HEK293 (cell line): ENCODE measurements at regions not wholly inside any gene's neighbourhood (a gene's known extent, or its start where the extent isn't known, plus 50 kb on each side); places are given as distances from the start of the nearest gene placed in this dataset.

Source experiments
- CTCF ChIA-PET: fragments of 350-600 bp; formaldehyde crosslinking; extraction: SDS; loops from one replicate; lab custom pipeline; 2021; ENCODE audit warnings: antibody characterized with exemption; lab: Yijun Ruan, JAX
- POLR2A ChIA-PET: fragments of 300-600 bp; formaldehyde crosslinking; extraction: SDS; loops from one replicate; lab custom pipeline; 2020; ENCODE audit warnings: antibody characterized with exemption, inconsistent platforms; lab: Yijun Ruan, JAX
- H3K27ac ChIP-seq: fragments of 200-500 bp; sonication (Bioruptor generic); 2 replicates; pipeline ENCODE4 v1.5.1; 2014; ENCODE audit warnings: low read depth, low read length, control low read depth, inconsistent platforms; ENCODE audit errors: extremely low read depth
- H3K36me3 ChIP-seq, 2 experiments: fragments of 200-500 bp in 1 of 2; sonication (Bioruptor generic) in 1 of 2; 1 replicate in 1 of 2; 2 replicates in 1 of 2; pipeline ENCODE4 v1.5.1; 2014 to 2017; ENCODE audit warnings: inconsistent platforms in 2 of 2, low read length in 2 of 2; ENCODE audit not compliant: control insufficient read depth in 2 of 2, insufficient read depth in 1 of 2
- H3K4me1 ChIP-seq: fragments of 200-500 bp; sonication (Bioruptor generic); 2 replicates; pipeline ENCODE4 v1.5.1; 2014; ENCODE audit warnings: mild to moderate bottlenecking, low read length, inconsistent platforms; ENCODE audit not compliant: control insufficient read depth, insufficient read depth
- H3K4me3 ChIP-seq: 2 replicates; pipeline ENCODE4 v1.5.1; 2011; ENCODE audit warnings: low read depth, mild to moderate bottlenecking, control low read depth, low read length, moderate library complexity
- H3K9me3 ChIP-seq: fragments of 200-500 bp; sonication (Bioruptor generic); 2 replicates; pipeline ENCODE4 v1.5.1; 2014; ENCODE audit warnings: low read depth, low read length, inconsistent platforms; ENCODE audit not compliant: control insufficient read depth, insufficient read depth
- AEBP2 ChIP-seq: fragments of 450-650 bp; formaldehyde crosslinking; IDR thresholded peaks from 2 replicates; pipeline ENCODE4 v1.5.1; 2016; ENCODE audit warnings: missing biosample characterization, missing genetic modification characterization, borderline replicate concordance
- BCL6B ChIP-seq: fragments of 450-650 bp; formaldehyde crosslinking; IDR thresholded peaks from 2 replicates; pipeline ENCODE4 v1.5.1; 2017; ENCODE audit warnings: missing biosample characterization, missing genetic modification characterization
- ZFHX2 ChIP-seq: fragments of 450-650 bp; formaldehyde crosslinking; conservative IDR thresholded peaks from 2 replicates; pipeline ENCODE4 v1.5.1; 2016; ENCODE audit warnings: missing biosample characterization, missing genetic modification characterization
- ZNF16 ChIP-seq: fragments of 450-650 bp; formaldehyde crosslinking; IDR thresholded peaks from 2 replicates; pipeline ENCODE4 v1.5.1; 2016; ENCODE audit warnings: low read depth, missing biosample characterization, missing genetic modification characterization
- ZNF600 ChIP-seq: fragments of 450-650 bp; formaldehyde crosslinking; IDR thresholded peaks from 2 replicates; pipeline ENCODE4 v1.5.1; 2016; ENCODE audit warnings: missing biosample characterization, missing genetic modification characterization
- ZNF843 ChIP-seq: fragments of 450-650 bp; formaldehyde crosslinking; IDR thresholded peaks from 2 replicates; pipeline ENCODE4 v1.5.1; 2016; ENCODE audit warnings: missing biosample characterization, missing genetic modification characterization
- ZSCAN23 ChIP-seq: fragments of 450-650 bp; formaldehyde crosslinking; IDR thresholded peaks from 2 replicates; pipeline ENCODE4 v1.5.1; 2016; ENCODE audit warnings: missing biosample characterization, missing genetic modification characterization
- TF ChIP-seq, protein P1 (sequence below): fragments of 450-650 bp; formaldehyde crosslinking; IDR thresholded peaks from 2 replicates; pipeline ENCODE4 v1.5.1; 2016; ENCODE audit warnings: missing biosample characterization, missing genetic modification characterization
- TF ChIP-seq, protein P2 (sequence below): fragments of 450-650 bp; formaldehyde crosslinking; IDR thresholded peaks from 2 replicates; pipeline ENCODE4 v1.5.1; 2016; ENCODE audit warnings: missing biosample characterization, missing genetic modification characterization
- TF ChIP-seq, protein P3 (sequence below): fragments of 450-650 bp; formaldehyde crosslinking; IDR thresholded peaks from 2 replicates; pipeline ENCODE4 v1.5.1; 2016; ENCODE audit warnings: missing biosample characterization, missing genetic modification characterization, borderline replicate concordance
- TF ChIP-seq, protein P4 (sequence below): fragments of 450-650 bp; formaldehyde crosslinking; IDR thresholded peaks from 2 replicates; pipeline ENCODE4 v1.5.1; 2016; ENCODE audit warnings: missing biosample characterization, missing genetic modification characterization
- TF ChIP-seq, protein P5 (sequence below): fragments of 450-650 bp; formaldehyde crosslinking; IDR thresholded peaks from 2 replicates; pipeline ENCODE4 v1.5.1; 2016; ENCODE audit warnings: missing biosample characterization, missing genetic modification characterization

DNA sequence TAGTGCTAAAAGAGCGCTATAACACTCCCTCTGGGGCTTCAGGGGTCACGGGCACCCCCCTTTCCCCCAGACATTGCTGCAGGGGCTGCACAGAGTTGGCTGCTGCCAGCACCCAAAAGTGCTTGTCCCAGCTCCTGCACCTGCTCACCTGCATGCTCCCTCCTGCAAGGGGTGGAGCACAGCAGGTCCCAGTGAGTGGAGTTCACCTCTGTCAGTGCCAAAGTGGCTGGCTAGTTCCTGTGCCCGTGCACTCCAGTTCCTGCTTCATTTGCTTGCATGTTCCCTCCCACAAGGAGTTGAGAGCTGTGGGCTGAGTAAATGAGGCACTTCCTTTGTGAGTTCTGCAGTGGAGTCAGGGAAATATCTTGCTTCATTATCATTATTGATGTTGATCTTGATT lies 476.9 kb downstream of the SQOR start:
- TF ChIP-seq, protein P1, sequence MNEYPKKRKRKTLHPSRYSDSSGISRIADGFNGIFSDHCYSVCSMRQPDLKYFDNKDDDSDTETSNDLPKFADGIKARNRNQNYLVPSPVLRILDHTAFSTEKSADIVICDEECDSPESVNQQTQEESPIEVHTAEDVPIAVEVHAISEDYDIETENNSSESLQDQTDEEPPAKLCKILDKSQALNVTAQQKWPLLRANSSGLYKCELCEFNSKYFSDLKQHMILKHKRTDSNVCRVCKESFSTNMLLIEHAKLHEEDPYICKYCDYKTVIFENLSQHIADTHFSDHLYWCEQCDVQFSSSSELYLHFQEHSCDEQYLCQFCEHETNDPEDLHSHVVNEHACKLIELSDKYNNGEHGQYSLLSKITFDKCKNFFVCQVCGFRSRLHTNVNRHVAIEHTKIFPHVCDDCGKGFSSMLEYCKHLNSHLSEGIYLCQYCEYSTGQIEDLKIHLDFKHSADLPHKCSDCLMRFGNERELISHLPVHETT (tag by site-specific recombination), result no peak
- TF ChIP-seq, protein P2, sequence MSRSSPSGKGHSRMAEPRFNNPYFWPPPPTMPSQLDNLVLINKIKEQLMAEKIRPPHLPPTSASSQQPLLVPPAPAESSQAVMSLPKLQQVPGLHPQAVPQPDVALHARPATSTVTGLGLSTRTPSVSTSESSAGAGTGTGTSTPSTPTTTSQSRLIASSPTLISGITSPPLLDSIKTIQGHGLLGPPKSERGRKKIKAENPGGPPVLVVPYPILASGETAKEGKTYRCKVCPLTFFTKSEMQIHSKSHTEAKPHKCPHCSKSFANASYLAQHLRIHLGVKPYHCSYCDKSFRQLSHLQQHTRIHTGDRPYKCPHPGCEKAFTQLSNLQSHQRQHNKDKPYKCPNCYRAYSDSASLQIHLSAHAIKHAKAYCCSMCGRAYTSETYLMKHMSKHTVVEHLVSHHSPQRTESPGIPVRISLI, result no peak
- TF ChIP-seq ZNF16 (tag by site-specific recombination) (no peak), ZNF843 (tag by site-specific recombination) (no peak), BCL6B (tag by site-specific recombination) (no peak), ZSCAN23 (tag by site-specific recombination) (no peak), ZNF600 (tag by site-specific recombination) (no peak)
- TF ChIP-seq, protein P3, sequence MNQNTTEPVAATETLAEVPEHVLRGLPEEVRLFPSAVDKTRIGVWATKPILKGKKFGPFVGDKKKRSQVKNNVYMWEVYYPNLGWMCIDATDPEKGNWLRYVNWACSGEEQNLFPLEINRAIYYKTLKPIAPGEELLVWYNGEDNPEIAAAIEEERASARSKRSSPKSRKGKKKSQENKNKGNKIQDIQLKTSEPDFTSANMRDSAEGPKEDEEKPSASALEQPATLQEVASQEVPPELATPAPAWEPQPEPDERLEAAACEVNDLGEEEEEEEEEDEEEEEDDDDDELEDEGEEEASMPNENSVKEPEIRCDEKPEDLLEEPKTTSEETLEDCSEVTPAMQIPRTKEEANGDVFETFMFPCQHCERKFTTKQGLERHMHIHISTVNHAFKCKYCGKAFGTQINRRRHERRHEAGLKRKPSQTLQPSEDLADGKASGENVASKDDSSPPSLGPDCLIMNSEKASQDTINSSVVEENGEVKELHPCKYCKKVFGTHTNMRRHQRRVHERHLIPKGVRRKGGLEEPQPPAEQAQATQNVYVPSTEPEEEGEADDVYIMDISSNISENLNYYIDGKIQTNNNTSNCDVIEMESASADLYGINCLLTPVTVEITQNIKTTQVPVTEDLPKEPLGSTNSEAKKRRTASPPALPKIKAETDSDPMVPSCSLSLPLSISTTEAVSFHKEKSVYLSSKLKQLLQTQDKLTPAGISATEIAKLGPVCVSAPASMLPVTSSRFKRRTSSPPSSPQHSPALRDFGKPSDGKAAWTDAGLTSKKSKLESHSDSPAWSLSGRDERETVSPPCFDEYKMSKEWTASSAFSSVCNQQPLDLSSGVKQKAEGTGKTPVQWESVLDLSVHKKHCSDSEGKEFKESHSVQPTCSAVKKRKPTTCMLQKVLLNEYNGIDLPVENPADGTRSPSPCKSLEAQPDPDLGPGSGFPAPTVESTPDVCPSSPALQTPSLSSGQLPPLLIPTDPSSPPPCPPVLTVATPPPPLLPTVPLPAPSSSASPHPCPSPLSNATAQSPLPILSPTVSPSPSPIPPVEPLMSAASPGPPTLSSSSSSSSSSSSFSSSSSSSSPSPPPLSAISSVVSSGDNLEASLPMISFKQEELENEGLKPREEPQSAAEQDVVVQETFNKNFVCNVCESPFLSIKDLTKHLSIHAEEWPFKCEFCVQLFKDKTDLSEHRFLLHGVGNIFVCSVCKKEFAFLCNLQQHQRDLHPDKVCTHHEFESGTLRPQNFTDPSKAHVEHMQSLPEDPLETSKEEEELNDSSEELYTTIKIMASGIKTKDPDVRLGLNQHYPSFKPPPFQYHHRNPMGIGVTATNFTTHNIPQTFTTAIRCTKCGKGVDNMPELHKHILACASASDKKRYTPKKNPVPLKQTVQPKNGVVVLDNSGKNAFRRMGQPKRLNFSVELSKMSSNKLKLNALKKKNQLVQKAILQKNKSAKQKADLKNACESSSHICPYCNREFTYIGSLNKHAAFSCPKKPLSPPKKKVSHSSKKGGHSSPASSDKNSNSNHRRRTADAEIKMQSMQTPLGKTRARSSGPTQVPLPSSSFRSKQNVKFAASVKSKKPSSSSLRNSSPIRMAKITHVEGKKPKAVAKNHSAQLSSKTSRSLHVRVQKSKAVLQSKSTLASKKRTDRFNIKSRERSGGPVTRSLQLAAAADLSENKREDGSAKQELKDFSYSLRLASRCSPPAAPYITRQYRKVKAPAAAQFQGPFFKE, result no peak
- TF ChIP-seq, all 188 proteins: peak for 0
- no peak overlapping the region for H3K27ac ChIP-seq
- H3K4me3 ChIP-seq, result no peak overlapping the region
- CTCF ChIA-PET, result no interaction called here
- POLR2A ChIA-PET, result no interaction called here
- H3K4me1 ChIP-seq, result no peaks in the 10 kb centered on the region
- H3K36me3 ChIP-seq, result no peaks in the 10 kb centered on the region
- H3K9me3 ChIP-seq, result no peaks in the 10 kb centered on the region

GRCh38 chr15:46117071-46117470 lies 482.2 kb downstream of the SQOR start:
- ChIA-PET CTCF (no interaction called here), POLR2A (no interaction called here)
- H3K27ac ChIP-seq, result no peak overlapping the region
- no peaks in the 10 kb centered on the region for H3K36me3 ChIP-seq
- TF ChIP-seq AEBP2 (tag by site-specific recombination), result no peak
- TF ChIP-seq, protein P4, sequence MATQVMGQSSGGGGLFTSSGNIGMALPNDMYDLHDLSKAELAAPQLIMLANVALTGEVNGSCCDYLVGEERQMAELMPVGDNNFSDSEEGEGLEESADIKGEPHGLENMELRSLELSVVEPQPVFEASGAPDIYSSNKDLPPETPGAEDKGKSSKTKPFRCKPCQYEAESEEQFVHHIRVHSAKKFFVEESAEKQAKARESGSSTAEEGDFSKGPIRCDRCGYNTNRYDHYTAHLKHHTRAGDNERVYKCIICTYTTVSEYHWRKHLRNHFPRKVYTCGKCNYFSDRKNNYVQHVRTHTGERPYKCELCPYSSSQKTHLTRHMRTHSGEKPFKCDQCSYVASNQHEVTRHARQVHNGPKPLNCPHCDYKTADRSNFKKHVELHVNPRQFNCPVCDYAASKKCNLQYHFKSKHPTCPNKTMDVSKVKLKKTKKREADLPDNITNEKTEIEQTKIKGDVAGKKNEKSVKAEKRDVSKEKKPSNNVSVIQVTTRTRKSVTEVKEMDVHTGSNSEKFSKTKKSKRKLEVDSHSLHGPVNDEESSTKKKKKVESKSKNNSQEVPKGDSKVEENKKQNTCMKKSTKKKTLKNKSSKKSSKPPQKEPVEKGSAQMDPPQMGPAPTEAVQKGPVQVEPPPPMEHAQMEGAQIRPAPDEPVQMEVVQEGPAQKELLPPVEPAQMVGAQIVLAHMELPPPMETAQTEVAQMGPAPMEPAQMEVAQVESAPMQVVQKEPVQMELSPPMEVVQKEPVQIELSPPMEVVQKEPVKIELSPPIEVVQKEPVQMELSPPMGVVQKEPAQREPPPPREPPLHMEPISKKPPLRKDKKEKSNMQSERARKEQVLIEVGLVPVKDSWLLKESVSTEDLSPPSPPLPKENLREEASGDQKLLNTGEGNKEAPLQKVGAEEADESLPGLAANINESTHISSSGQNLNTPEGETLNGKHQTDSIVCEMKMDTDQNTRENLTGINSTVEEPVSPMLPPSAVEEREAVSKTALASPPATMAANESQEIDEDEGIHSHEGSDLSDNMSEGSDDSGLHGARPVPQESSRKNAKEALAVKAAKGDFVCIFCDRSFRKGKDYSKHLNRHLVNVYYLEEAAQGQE, result no peak
- TF ChIP-seq ZFHX2 (tag by site-specific recombination), result no peak
- TF ChIP-seq, protein P5, sequence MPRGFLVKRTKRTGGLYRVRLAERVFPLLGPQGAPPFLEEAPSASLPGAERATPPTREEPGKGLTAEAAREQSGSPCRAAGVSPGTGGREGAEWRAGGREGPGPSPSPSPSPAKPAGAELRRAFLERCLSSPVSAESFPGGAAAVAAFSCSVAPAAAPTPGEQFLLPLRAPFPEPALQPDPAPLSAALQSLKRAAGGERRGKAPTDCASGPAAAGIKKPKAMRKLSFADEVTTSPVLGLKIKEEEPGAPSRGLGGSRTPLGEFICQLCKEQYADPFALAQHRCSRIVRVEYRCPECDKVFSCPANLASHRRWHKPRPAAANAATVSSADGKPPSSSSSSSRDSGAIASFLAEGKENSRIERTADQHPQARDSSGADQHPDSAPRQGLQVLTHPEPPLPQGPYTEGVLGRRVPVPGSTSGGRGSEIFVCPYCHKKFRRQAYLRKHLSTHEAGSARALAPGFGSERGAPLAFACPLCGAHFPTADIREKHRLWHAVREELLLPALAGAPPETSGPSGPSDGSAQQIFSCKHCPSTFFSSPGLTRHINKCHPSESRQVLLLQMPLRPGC (tag by site-specific recombination), result no peak
- H3K4me3 ChIP-seq, result no peak overlapping the region
- no peaks in the 10 kb centered on the region for H3K4me1 ChIP-seq
- no peaks in the 10 kb centered on the region for H3K9me3 ChIP-seq
